K562 (cell line): ENCODE measurements at regions not wholly inside any gene's neighbourhood (a gene's known extent, or its start where the extent isn't known, plus 50 kb on each side); places are given as distances from the start of the nearest gene placed in this dataset.

ENCODE experiments used
- CHD2 ChIP-seq: IDR thresholded peaks from 2 replicates; pipeline ENCODE4 v1.6.1; 2011; ENCODE audit warnings: low read depth, low read length
- DACH1 ChIP-seq: fragments of 450-650 bp; IDR thresholded peaks from 2 replicates; pipeline ENCODE4 v1.6.1; 2018; ENCODE audit not compliant: partially characterized antibody
- HDAC1 ChIP-seq, 2 experiments: fragments of 450-650 bp; IDR thresholded peaks; 2 replicates each; pipeline ENCODE4 v1.6.1; 2016 to 2017; ENCODE audit warnings: inconsistent platforms in 1 of 2, mild to moderate bottlenecking in 1 of 2, moderate library complexity in 1 of 2
- HNRNPUL1 ChIP-seq: fragments of 200-400 bp; formaldehyde crosslinking; IDR thresholded peaks from 2 replicates; pipeline ENCODE4 v1.6.1; 2017; ENCODE audit warnings: low read length
- JUND ChIP-seq, 2 experiments: IDR thresholded peaks; 2 replicates in 1 of 2; 3 replicates in 1 of 2; pipeline ENCODE4 v1.6.1; 2011; ENCODE audit warnings: borderline replicate concordance in 2 of 2, low read depth in 2 of 2, low read length in 2 of 2, improper control_type of control experiment in 1 of 2, missing biosample characterization in 1 of 2, missing genetic modification characterization in 1 of 2, missing genetic modification reagents in 1 of 2
- NCOR1 ChIP-seq: fragments of 450-650 bp; IDR thresholded peaks from 2 replicates; pipeline ENCODE4 v1.6.1; 2016; ENCODE audit warnings: mild to moderate bottlenecking, moderate library complexity
- POLR2A ChIP-seq: fragments of 450-650 bp; conservative IDR thresholded peaks from 2 replicates; pipeline ENCODE4 v1.6.1; 2016
- TEAD1 ChIP-seq, 2 experiments: fragments of 450-650 bp in 1 of 2; sonication (generic) in 1 of 2; formaldehyde crosslinking; IDR thresholded peaks; 2 replicates each; pipeline versions ENCODE4 v1.4.0 to v1.8.0; 2020 to 2022; ENCODE audit warnings: mild to moderate bottlenecking in 2 of 2, missing genetic modification reagents in 1 of 2
- ZBTB7A ChIP-seq: IDR thresholded peaks from 2 replicates; pipeline ENCODE4 v1.6.1; 2011; ENCODE audit warnings: low read depth, mild to moderate bottlenecking, low read length, moderate library complexity, borderline replicate concordance; ENCODE audit not compliant: control insufficient read depth
- ZNF584 ChIP-seq: fragments of 200-800 bp; sonication (Bioruptor generic); IDR thresholded peaks from 2 replicates; pipeline ENCODE4 v1.6.1; 2016; ENCODE audit warnings: low read depth, mild to moderate bottlenecking, missing genetic modification characterization, missing compliant biosample characterization
- TF ChIP-seq, protein P1 (sequence below), 3 experiments: fragments of 200-800 bp in 1 of 3; fragments of 250-450 bp in 1 of 3; fragments of 450-650 bp in 1 of 3; sonication (Bioruptor Pico) in 1 of 3; sonication (Bioruptor generic) in 1 of 3; formaldehyde crosslinking in 1 of 3; IDR thresholded peaks; 2 replicates each; pipeline versions ENCODE4 v1.6.1 to v1.8.0; 2016 to 2022; ENCODE audit warnings: mild to moderate bottlenecking in 2 of 3, missing genetic modification characterization in 2 of 3, missing compliant biosample characterization in 1 of 3, moderate library complexity in 1 of 3

DNA sequence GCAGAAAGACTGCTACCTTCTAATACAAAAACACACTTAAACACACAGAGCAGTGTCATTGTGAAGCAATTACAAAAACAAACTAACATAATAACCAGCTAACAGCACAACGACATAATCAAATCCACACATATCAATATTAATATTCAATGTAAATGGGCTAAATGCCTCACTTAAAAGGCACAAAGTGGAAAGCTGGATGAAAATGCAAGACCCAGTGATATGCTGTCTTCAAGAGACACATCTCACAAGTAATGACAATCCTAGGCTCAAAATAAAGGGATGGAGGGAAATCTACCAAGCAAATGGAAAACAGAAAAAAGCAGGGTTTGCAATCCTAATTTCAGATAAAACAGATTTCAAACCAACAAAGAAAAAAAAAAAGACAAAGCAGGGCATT is 67.8 kb upstream of the HTR1E start:
- TF ChIP-seq HNRNPUL1: no peak
- TF ChIP-seq, protein P1, sequence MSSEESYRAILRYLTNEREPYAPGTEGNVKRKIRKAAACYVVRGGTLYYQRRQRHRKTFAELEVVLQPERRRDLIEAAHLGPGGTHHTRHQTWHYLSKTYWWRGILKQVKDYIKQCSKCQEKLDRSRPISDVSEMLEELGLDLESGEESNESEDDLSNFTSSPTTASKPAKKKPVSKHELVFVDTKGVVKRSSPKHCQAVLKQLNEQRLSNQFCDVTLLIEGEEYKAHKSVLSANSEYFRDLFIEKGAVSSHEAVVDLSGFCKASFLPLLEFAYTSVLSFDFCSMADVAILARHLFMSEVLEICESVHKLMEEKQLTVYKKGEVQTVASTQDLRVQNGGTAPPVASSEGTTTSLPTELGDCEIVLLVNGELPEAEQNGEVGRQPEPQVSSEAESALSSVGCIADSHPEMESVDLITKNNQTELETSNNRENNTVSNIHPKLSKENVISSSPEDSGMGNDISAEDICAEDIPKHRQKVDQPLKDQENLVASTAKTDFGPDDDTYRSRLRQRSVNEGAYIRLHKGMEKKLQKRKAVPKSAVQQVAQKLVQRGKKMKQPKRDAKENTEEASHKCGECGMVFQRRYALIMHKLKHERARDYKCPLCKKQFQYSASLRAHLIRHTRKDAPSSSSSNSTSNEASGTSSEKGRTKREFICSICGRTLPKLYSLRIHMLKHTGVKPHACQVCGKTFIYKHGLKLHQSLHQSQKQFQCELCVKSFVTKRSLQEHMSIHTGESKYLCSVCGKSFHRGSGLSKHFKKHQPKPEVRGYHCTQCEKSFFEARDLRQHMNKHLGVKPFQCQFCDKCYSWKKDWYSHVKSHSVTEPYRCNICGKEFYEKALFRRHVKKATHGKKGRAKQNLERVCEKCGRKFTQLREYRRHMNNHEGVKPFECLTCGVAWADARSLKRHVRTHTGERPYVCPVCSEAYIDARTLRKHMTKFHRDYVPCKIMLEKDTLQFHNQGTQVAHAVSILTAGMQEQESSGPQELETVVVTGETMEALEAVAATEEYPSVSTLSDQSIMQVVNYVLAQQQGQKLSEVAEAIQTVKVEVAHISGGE (CRISPR knock-in tag; IDR thresholded peaks at IDR 0.05): no peak
- TF ChIP-seq ZBTB7A: no peak
- TF ChIP-seq NCOR1: no peak
- no peak for TF ChIP-seq ZNF584
- TF ChIP-seq CHD2: no peak
- TF ChIP-seq DACH1: no peak
- TF ChIP-seq HDAC1 (IDR thresholded peaks at IDR 0.05): no peak
- no peak for TF ChIP-seq TEAD1 (CRISPR knock-in tag; IDR thresholded peaks at IDR 0.05)
- no peak for TF ChIP-seq POLR2A
- TF ChIP-seq JUND (IDR thresholded peaks at IDR 0.05; ENCODE audit: borderline replicate concordance, low read depth, low read length): no peak
- TF ChIP-seq JUND (tag; IDR thresholded peaks at IDR 0.05; ENCODE audit: borderline replicate concordance, low read depth, low read length): no peak
